ENCODE measurements at regions not wholly inside any gene's neighbourhood (a gene's known extent, or its start where the extent isn't known, plus 50 kb on each side); places are given as distances from the start of the nearest gene placed in this dataset.

DNA sequence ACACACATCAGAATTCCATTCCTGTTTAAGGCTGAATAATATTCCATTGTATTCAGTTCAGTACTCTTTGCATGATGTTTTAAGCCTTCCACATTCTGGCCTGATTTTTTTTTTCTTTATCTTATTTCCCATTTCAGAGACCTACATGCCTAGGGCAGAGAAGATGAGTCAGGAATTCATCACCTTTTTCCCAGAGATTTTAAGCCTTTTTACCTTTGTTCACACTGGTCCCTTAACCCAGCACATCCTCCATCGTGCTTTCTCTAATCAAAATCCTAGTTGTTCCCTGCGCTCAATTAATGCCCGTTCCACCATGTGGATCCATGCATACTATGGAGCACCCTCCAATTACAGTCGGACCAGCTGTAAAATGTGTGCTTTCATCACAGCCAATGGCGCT, 245.1 kb downstream of the DHX15 start:
- H4K20me1 ChIP-seq (replicated peaks in 1 of 2; ENCODE audit: control insufficient read depth in 1 of 2, insufficient read depth in 2 of 2, low read length in 2 of 2): peaks cover 0 to 7% of the 10 kb centered on the region in 2 experiments
- FAIRE-seq: no peak
- CTCF ChIA-PET (ENCODE audit: partially characterized antibody): interaction anchor here (1.1 kb wide), 1 partner anchor 11 kb away, joined by 4 read pairs; no protein-coding TSS in a partner anchor
- no peaks in the 10 kb centered on the region; the same call in 1 of the 2 replicates for H3K23me2 ChIP-seq (ENCODE audit: low read depth, low read length)
- no peak overlapping the region for H3K9ac ChIP-seq (replicated peaks in 1 of 4; ENCODE audit: extremely low read depth in 1 of 4, low read depth in 3 of 4, low read length in 3 of 4)
- DNase-seq (ENCODE audit: low read depth in 1 of 2, low spot score in 2 of 2): no peak
- no peaks in the 10 kb centered on the region for H3K9me3 ChIP-seq (ENCODE audit: insufficient read depth in 2 of 2, low read depth in 1 of 2, low read length in 1 of 2)
- no peak overlapping the region for H2BK120ac ChIP-seq (replicated peaks; ENCODE audit: low read depth, low read length)
- H3K4me1 ChIP-seq (replicated peaks in 1 of 4; ENCODE audit: control insufficient read depth in 3 of 4, insufficient read depth in 4 of 4, low read length in 3 of 4): no peaks in the 10 kb centered on the region
- H3K4me2 ChIP-seq (ENCODE audit: insufficient read depth in 1 of 2, low read depth in 2 of 2, low read length in 2 of 2): no peak overlapping the region
- H4K91ac ChIP-seq (replicated peaks; ENCODE audit: insufficient read length, low read length): no peak overlapping the region
- H2BK15ac ChIP-seq (ENCODE audit: low read length): no peak overlapping the region
- H3K79me2 ChIP-seq (ENCODE audit: control insufficient read depth in 1 of 2, insufficient read depth in 2 of 2, low read length in 2 of 2): 0 out of 4 replicates have a peak, but pooled peaks cover 0 to 2% of the 10 kb centered on the region in 2 experiments
- H3K14ac ChIP-seq (ENCODE audit: insufficient read length): no peak overlapping the region
- H3K56ac ChIP-seq (replicated peaks; ENCODE audit: insufficient read length, low read depth, low read length): no peak overlapping the region
- H2BK5ac ChIP-seq (ENCODE audit: low read depth, low read length): no peak overlapping the region
- H3K36me3 ChIP-seq (ENCODE audit: control insufficient read depth in 2 of 4, insufficient read depth in 4 of 4, low read length in 3 of 4): peaks cover 0 to 26% (median 7%) of the 10 kb centered on the region in 4 experiments; a peak in 3 of 8 replicates
- no peak overlapping the region for H3K4me3 ChIP-seq (ENCODE audit: extremely low read depth in 1 of 4, insufficient read depth in 2 of 4, low read depth in 3 of 4, low read length in 4 of 4)
- H4K8ac ChIP-seq (ENCODE audit: extremely low read depth, insufficient read depth, low read length): no peak overlapping the region
- POLR2A ChIA-PET (ENCODE audit: partially characterized antibody): no interaction called here
- H4K5ac ChIP-seq (ENCODE audit: insufficient read length, low read depth, low read length): no peak overlapping the region
- H3K79me1 ChIP-seq (ENCODE audit: low read depth, low read length): no peaks in the 10 kb centered on the region
- no peak overlapping the region for H3K4ac ChIP-seq (replicated peaks; ENCODE audit: insufficient read length, low read depth, low read length)
- no peak overlapping the region for H2AFZ ChIP-seq (ENCODE audit: low read length)
- H3K18ac ChIP-seq (ENCODE audit: extremely low read depth, low read length): no peak overlapping the region
- H2BK20ac ChIP-seq (ENCODE audit: low read length): no peak overlapping the region
- TF ChIP-seq POLR2AphosphoS5 (IDR thresholded peaks at IDR 0.05; ENCODE audit: low read depth, low read length) (no peak), ASH2L (IDR thresholded peaks at IDR 0.05; ENCODE audit: low read length) (no peak), CHD1 (IDR thresholded peaks at IDR 0.05; ENCODE audit: low read depth, low read length) (no peak), SIRT6 (IDR thresholded peaks at IDR 0.05; ENCODE audit: low read length) (no peak), TAF7 (optimal IDR thresholded peaks at IDR 0.05; ENCODE audit: borderline replicate concordance, low read depth, low read length) (no peak)
- H3K27me3 ChIP-seq (replicated peaks in 1 of 4; ENCODE audit: control insufficient read depth in 3 of 4, extremely low read depth in 1 of 4, insufficient read depth in 3 of 4, low read length in 3 of 4): no peaks in the 10 kb centered on the region
- H2BK12ac ChIP-seq (ENCODE audit: low read depth, low read length): no peak overlapping the region
- no peak overlapping the region for H3K27ac ChIP-seq (ENCODE audit: low read depth, low read length)
- WGBS, 2 experiments (ENCODE audit: extremely low coverage in 1 of 2, insufficient coverage in 1 of 2, insufficient read length in 1 of 2, insufficient replicate concordance in 2 of 2, low coverage in 1 of 2, low lambda C conversion rate in 2 of 2, missing lambda C conversion rate in 1 of 2): 96% methylated on average over 5 of the region's 5 CpGs; no CpG with 5 or more reads in 1 of the 2 experiments
- H2AK5ac ChIP-seq (ENCODE audit: low read depth, low read length): no peak overlapping the region
- no peak overlapping the region for H3K23ac ChIP-seq (ENCODE audit: insufficient read length)
